ENCODE measurements at regions not wholly inside any gene's neighbourhood (a gene's known extent, or its start where the extent isn't known, plus 50 kb on each side); places are given as distances from the start of the nearest gene placed in this dataset.

- Mint-ChIP-seq H3K27ac (no peak overlapping the region), H3K4me1 (ENCODE audit: low read depth) (no peaks in the 10 kb centered on the region), H3K36me3 (ENCODE audit: low read depth) (no peaks in the 10 kb centered on the region), H3K4me3 (no peak overlapping the region), H3K9me3 (no peaks in the 10 kb centered on the region), H3K27me3 (peaks cover 10% of the 10 kb centered on the region)
- ATAC-seq (ENCODE audit: poor library complexity): no peak
- ChIA-PET POLR2A (no interaction called here), CTCF (interaction anchor here (2.8 to 4.6 kb wide), 2 partner anchors 264 to 479 kb away, joined by 9 to 21 read pairs; no protein-coding TSS in a partner anchor)
- no peak overlapping the region for H3K4me3 ChIP-seq (ENCODE audit: low read length)
- H3K4me1 ChIP-seq (ENCODE audit: insufficient read depth, low read length): no peaks in the 10 kb centered on the region
- intact Hi-C loops (cut with DNase I, micrococcal nuclease): loop anchor here (5.0 to 10.0 kb wide), 4 partner anchors 376 to 691 kb away; partner anchors contain the start of genes ELL2 (in 1 of the 2) and RFESD (in 1 of the 2)
- H3K36me3 ChIP-seq (ENCODE audit: insufficient read depth, low read length): no peaks in the 10 kb centered on the region
- no peaks in the 10 kb centered on the region for H3K27me3 ChIP-seq (ENCODE audit: control insufficient read depth in 1 of 2, insufficient read depth in 2 of 2, low read length in 2 of 2)
- H3K27ac ChIP-seq (ENCODE audit: low read depth in 1 of 2, low read length in 2 of 2): no peak overlapping the region
- TF ChIP-seq, protein P1, sequence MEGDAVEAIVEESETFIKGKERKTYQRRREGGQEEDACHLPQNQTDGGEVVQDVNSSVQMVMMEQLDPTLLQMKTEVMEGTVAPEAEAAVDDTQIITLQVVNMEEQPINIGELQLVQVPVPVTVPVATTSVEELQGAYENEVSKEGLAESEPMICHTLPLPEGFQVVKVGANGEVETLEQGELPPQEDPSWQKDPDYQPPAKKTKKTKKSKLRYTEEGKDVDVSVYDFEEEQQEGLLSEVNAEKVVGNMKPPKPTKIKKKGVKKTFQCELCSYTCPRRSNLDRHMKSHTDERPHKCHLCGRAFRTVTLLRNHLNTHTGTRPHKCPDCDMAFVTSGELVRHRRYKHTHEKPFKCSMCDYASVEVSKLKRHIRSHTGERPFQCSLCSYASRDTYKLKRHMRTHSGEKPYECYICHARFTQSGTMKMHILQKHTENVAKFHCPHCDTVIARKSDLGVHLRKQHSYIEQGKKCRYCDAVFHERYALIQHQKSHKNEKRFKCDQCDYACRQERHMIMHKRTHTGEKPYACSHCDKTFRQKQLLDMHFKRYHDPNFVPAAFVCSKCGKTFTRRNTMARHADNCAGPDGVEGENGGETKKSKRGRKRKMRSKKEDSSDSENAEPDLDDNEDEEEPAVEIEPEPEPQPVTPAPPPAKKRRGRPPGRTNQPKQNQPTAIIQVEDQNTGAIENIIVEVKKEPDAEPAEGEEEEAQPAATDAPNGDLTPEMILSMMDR (IDR thresholded peaks at IDR 0.05): no peak
- no peaks in the 10 kb centered on the region for H3K9me3 ChIP-seq (ENCODE audit: control insufficient read depth in 1 of 2, insufficient read depth in 1 of 2, low read length in 2 of 2)
- no peak for DNase-seq
These were observed 95.0 kb downstream of the PCSK1 start for GRCh38 chr5:96338091-96338490.

DNA sequence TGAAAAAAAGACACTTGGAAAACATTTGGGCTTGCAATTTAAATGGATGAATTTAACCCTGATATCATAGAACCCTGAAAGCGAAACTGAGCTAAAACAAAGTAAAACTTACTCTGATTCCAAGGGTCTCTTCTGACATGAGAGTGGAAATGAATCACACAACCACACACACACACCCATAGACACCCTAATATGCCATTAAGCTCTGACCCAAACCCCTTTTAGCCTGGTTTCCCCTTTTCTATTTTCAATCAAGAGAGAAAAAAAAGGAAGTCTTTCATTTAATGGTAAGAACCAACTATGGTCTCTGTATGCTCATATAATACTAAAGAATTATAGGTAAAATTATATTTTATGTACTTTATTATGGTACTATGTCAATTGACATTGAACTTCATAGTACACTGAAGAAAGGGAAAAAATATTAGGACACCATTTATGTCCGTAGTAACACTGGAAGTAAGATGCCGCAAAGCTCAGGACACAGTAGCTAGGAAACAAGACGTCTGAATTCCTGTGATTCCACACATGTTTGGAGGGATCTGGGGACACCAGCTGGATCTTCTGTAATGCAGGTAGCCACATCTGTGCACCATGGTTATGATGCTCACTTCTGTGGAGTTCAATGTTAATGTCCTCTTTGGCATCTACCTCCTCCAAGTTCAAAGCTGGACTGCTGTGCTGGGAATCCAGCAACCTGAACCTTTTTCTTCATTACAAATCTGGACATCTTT is 95.8 kb downstream of the PCSK1 start:
- no peak for ATAC-seq (ENCODE audit: poor library complexity)
- no peak overlapping the region for H3K27ac ChIP-seq (ENCODE audit: low read depth in 1 of 2, low read length in 2 of 2)

DNA sequence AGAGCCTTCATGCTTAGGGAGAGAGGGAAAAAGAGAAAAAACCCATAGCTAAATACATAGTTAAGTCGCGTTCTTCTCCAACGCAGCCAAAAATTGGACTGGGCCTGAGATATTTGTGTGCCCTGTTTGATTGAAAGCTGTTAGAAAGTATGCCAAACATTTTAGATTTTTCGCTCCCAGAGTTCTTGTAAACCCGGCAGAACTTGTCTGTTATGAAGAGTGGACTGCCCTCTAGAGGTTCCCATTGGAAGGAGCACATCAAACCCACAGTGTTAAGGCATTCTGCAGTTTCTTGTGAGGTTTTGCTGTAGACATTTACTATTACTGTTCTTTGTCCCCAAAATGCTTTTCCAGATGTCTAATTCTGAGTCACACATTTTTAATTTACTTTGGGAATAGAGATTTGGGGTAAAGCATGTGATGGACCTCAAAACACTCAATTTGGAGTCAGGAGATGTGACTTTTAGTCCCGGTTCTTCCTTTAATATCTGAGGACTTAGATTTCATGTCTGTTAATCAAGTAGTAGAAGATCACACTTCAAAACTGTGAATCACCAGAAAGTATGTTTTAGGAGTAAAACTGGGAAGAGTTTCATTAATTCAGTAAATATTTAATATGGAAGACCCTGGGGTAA is 96.6 kb downstream of the PCSK1 start:
- intact Hi-C loops (cut with DNase I, micrococcal nuclease): loop anchor here (1.0 to 10.0 kb wide), 6 partner anchors 374 to 689 kb away; partner anchors contain the start of genes ELL2 (in 1 of the 2) and RFESD (in 1 of the 2)
- Histone ChIP-seq H3K4me1 (ENCODE audit: insufficient read depth, low read length) (no peaks in the 10 kb centered on the region), H3K9me3 (ENCODE audit: control insufficient read depth in 1 of 2, insufficient read depth in 1 of 2, low read length in 2 of 2) (no peaks in the 10 kb centered on the region), H3K4me3 (ENCODE audit: low read length) (no peak overlapping the region), H3K27me3 (ENCODE audit: control insufficient read depth in 1 of 2, insufficient read depth in 2 of 2, low read length in 2 of 2) (no peaks in the 10 kb centered on the region), H3K36me3 (ENCODE audit: insufficient read depth, low read length) (no peaks in the 10 kb centered on the region), H3K27ac (ENCODE audit: low read depth in 1 of 2, low read length in 2 of 2) (no peak overlapping the region)
- no peak overlapping the region for H3K27ac Mint-ChIP-seq
- peak; percentile 95 for ATAC-seq (ENCODE audit: poor library complexity)
- DNase-seq: peak in 13 of 14 experiments; percentile 16 to 83 (median 48)
- POLR2A ChIA-PET: interaction anchor here (0.5 to 1.6 kb wide), 4 partner anchors 474 to 612 kb away, joined by 3 read pairs; no protein-coding TSS in a partner anchor
- CTCF ChIA-PET: interaction anchor here (0.7 to 4.6 kb wide), 11 partner anchors 9 to 555 kb away, joined by 3 to 21 read pairs (median 6); no protein-coding TSS in a partner anchor
- TF ChIP-seq, protein P1 (IDR thresholded peaks at IDR 0.05): peak; percentile 81
- no peaks in the 10 kb centered on the region for H3K9me3 Mint-ChIP-seq
- H3K27me3 Mint-ChIP-seq: peaks cover 19% of the 10 kb centered on the region
- no peaks in the 10 kb centered on the region for H3K36me3 Mint-ChIP-seq (ENCODE audit: low read depth)
- H3K4me1 Mint-ChIP-seq (ENCODE audit: low read depth): no peaks in the 10 kb centered on the region
- no peak overlapping the region for H3K4me3 Mint-ChIP-seq

More for the DNA sequence above, 95.8 kb downstream of the PCSK1 start:
- Histone ChIP-seq H3K4me3 (ENCODE audit: low read length) (no peak overlapping the region), H3K4me1 (ENCODE audit: insufficient read depth, low read length) (no peaks in the 10 kb centered on the region), H3K27me3 (ENCODE audit: control insufficient read depth in 1 of 2, insufficient read depth in 2 of 2, low read length in 2 of 2) (no peaks in the 10 kb centered on the region), H3K36me3 (ENCODE audit: insufficient read depth, low read length) (no peaks in the 10 kb centered on the region), H3K9me3 (ENCODE audit: control insufficient read depth in 1 of 2, insufficient read depth in 1 of 2, low read length in 2 of 2) (no peaks in the 10 kb centered on the region)
- Mint-ChIP-seq H3K4me3 (no peak overlapping the region), H3K27me3 (peaks cover 13% of the 10 kb centered on the region), H3K9me3 (no peaks in the 10 kb centered on the region), H3K27ac (no peak overlapping the region), H3K36me3 (ENCODE audit: low read depth) (no peaks in the 10 kb centered on the region), H3K4me1 (ENCODE audit: low read depth) (no peaks in the 10 kb centered on the region)
- POLR2A ChIA-PET: interaction anchor here (1.1 to 1.6 kb wide), 2 partner anchors 478 kb away, joined by 3 read pairs; no protein-coding TSS in a partner anchor
- peak in 2 of 14 experiments; percentile 9 to 14 for DNase-seq
- TF ChIP-seq, protein P1 (IDR thresholded peaks at IDR 0.05): no peak
- CTCF ChIA-PET: interaction anchor here (0.7 to 4.6 kb wide), 6 partner anchors 8 to 556 kb away, joined by 3 to 21 read pairs (median 8); no protein-coding TSS in a partner anchor
- intact Hi-C loops (cut with DNase I, micrococcal nuclease): loop anchor here (2.0 to 10.0 kb wide), 5 partner anchors 375 to 690 kb away; partner anchors contain the start of genes ELL2 (in 1 of the 2) and RFESD (in 1 of the 2)

All from CD4-positive, alpha-beta T cell (primary cell).